ENCODE measurements at regions not wholly inside any gene's neighbourhood (a gene's known extent, or its start where the extent isn't known, plus 50 kb on each side); places are given as distances from the start of the nearest gene placed in this dataset.
"Not testable (repeated sequence)": the region's sequence is repeated elsewhere in the genome, so short reads cannot be mapped to it uniquely, and the experiment has no call there.

GRCh38 chr22:49415151-49415951 lies 412.3 kb downstream of the BRD1 start:
- DNase-seq (ENCODE audit: low read depth in 3 of 3), result no peak

DNA sequence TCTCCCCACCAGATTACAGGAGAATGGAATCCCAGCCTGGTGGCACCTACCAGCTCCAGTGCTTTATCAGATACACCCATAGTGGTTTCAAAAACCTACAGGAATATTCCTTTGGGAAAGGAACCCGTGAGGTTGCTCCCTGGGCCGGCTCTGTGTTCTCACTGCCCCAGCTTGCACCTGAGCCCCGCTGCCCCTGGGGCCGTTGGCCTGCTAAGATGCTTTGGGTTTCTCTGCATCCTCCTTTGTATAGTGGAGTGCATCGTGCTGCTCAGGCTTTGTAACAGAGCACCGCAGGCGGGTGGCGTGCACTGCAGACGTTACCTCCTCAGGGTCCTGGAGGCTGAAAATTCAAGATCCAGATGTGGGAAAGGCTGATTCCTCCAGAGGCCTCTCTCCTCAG lies 414.1 kb downstream of the BRD1 start:
- DNase-seq (ENCODE audit: low read depth in 3 of 3), result no peak

DNA sequence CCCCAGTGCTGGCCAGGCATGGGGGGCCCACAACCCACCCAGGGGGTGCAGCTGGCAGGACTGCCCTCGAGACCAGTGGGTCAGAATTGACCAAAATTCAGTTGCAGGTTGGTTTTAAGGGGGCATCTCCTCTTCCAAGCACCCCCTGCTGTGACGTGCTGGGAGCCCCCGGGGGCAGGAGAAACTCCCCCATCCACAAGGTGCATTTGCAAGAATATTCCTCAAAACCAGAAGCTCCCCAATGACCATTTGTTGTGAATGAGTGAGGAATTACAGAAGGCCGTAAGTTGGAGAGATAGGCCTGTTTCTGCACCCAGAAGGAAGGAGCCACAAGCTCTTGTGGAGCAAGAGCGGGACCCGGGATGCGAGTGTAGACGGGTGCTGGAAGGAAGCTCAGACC lies 414.5 kb downstream of the BRD1 start:
- no peak for DNase-seq (ENCODE audit: low read depth in 3 of 3)

GRCh38 chr22:49412236-49412635 lies 415.4 kb downstream of the BRD1 start:
- DNase-seq (ENCODE audit: low read depth in 3 of 3), result no peak

DNA sequence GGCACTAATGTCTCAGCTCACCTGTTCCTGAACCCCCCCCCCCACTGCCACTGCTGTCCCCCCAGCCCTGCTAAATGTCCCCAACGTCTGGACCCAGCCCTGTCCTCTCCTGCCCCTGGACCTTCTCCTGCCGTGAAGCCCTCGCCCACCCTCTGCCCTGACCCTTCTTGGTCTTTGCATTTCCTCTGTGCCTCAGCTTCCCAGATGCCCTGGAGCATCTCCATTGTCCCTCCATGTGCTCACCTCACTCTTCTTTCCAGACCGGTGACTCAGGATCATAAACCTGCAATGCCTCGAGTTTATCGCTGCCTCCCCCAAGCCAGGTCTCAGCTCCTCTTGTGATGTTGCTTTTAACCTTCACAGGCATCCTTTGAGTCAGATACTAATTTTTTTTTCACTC lies 416.4 kb downstream of the BRD1 start:
- no peak for DNase-seq (ENCODE audit: low read depth in 3 of 3)

GRCh38 chr22:49408102-49408836 lies 419.4 kb downstream of the BRD1 start:
- DNase-seq (ENCODE audit: low read depth in 3 of 3), result no peak

DNA sequence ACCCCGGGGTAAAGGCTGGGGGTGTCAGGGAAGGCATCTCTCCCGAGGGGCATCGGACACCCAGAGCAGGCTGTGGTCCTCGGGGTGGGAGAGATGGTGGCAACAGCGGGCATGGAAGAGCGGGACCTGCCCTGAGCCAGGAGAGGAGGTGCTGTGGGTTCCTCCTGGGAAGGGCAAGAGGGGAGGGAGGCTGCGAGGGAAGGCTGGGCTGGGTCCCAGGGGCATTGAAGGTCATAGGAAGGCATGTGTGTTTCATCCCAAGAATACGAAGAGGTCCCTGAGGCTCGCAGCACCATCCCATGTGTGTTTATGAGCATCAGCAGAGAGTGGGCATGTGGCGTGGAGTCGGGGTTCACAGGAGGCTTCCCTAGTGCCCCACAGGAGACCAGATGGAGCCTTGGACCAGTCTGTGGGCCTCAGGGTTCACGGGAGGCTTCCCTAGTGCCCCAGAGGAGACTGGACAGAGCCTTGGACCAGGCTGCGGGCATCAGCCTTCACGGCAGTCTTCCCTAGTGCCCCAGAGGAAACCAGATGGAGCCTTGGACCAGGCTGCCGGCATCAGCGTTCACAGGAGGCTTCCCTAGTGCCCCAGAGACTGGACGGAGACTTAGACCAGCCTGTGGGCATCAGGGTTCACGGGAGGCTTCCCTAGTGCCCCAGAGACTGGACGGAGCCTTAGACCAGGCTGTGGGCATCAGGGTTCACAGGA lies 420.6 kb downstream of the BRD1 start:
- DNase-seq (ENCODE audit: low read depth in 3 of 3), result no peak

DNA sequence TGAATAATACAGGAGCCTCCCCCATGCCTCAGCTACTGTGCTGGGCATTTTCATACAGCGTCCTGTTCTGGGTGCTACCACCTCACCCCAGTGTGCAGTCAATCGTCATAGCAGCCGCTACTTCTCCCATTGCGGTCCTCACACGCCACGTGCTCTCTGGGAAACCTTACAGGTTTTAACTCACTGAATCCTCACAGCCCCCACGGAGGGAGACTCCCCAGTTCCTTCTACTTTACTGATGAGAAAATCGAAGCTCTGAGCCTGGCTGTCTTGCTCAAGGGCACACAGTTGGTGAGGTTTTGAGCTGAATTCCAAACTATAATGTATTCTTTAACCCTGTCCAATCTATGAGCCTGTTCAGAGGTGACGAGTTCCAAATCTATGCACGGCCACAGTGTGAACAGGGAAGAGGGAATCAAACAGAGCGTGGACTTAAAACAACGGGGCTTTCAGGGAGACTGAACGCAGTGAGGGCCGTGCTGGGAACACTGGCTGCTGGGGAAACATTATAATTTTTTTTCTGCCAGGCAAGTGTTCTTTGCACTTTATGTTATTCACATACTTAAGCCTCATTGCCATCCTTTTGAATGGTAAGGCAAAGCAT lies 421.5 kb downstream of the BRD1 start:
- no peak for DNase-seq (ENCODE audit: low read depth in 3 of 3)

DNA sequence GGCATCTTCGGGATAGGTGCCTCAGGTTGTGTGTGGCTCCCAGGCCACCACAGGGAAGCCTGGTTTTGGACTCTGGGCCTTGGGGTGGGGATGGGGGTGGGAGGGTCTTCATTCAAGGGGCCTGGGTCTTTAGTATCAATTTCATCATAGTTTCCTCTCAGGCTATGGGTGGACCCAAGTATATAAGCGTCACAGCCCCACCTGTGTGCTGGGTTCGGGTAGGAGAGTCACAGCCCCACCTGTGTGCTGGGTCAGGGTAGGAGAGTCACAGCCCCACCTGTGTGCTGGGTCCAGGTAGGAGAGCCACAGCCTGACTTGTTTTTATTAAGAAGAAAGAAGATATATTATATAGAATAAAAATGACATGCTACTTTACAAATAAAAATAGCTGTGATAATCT lies 422.1 kb downstream of the BRD1 start:
- DNase-seq (ENCODE audit: low read depth in 3 of 3), result no peak

- no peak for DNase-seq (ENCODE audit: low read depth in 3 of 3)
These were observed 423.0 kb downstream of the BRD1 start for GRCh38 chr22:49404576-49405241.

DNA sequence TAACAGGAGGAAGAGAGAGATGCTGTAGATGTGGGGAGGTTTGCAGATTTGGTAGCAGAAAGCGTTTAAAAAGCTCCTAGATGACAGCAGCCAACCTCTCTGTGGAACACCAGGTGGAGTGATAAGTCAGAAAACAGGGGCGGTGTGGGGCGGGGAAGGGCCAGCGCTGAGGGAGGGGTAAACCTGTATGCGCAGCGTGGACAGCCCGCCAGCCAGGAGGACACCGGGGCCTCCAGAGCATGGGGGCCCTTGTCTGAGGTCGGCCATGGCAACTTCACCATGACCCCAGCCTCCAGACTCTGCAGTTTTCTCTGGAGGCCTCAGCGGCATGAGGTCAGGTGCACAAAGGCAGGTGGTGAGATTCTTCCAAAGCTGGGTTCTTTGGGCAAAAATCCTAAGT lies 423.7 kb downstream of the BRD1 start:
- no peak for DNase-seq (ENCODE audit: low read depth in 3 of 3)

GRCh38 chr22:49403102-49403501 lies 424.6 kb downstream of the BRD1 start:
- no peak for DNase-seq (ENCODE audit: low read depth in 3 of 3)

- no peak for DNase-seq (ENCODE audit: low read depth in 3 of 3)
These were observed 425.5 kb downstream of the BRD1 start for GRCh38 chr22:49402169-49402568.

- DNase-seq (ENCODE audit: low read depth in 3 of 3), result no peak
These were observed 426.6 kb downstream of the BRD1 start for GRCh38 chr22:49400941-49401598.

DNA sequence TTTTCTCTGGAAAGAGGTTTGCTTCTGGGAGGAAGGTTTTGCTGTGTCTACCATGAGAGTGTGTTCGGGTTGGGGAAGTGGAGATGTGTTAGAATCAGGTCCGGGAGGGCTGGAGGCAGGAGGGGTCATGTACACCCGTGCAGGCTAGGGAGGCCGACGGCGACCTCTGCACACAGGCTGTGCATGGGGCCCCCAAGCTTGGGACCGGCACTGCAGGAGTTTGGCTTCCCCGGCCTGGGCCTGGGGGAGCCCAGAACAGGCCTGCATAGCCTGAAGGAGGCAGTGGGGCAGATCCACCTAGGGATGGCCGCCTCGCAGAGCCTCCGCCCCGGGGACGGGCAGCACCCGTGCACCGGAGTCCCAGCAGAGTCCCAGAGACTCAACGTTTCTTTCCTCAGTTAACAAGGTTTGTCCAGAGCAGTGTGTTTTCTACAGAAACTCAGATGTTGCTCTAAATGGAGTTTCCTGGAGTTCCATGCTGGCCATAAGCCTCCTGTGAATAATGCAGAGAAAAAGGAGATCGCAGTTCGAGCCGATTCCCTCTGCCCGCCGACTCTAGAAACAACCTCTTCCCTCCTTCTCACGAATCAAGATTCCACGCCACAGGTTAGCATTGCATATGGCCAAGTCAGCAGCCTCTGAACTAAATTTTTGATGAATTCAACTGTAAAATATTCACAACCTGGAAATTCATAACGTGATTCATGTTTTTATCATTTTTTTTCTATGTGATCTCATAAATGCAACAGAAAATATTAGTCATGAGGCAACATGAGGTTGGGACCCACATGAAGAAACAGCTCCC lies 427.3 kb downstream of the BRD1 start:
- DNase-seq (ENCODE audit: low read depth in 3 of 3), result no peak

DNA sequence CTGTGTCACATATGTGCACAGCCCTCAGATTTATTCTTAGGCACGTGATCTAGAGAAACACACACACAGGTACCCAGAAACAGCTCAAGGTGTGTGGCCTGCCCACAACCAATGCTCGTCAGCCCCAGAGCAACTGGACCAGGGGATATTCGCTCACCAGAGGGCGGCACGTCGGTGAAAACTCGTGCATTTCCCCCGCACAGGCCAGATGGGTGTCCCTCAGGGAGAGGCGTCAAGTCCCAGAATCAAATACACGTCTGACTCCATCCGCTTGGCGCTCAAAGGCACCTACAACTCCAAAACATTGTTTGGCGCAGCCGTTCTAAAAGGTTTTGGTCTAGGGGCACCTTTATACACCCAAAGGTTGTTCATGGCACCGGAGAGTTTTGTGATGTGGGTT lies 429.0 kb downstream of the BRD1 start:
- no peak for DNase-seq (ENCODE audit: low read depth in 3 of 3)

DNA sequence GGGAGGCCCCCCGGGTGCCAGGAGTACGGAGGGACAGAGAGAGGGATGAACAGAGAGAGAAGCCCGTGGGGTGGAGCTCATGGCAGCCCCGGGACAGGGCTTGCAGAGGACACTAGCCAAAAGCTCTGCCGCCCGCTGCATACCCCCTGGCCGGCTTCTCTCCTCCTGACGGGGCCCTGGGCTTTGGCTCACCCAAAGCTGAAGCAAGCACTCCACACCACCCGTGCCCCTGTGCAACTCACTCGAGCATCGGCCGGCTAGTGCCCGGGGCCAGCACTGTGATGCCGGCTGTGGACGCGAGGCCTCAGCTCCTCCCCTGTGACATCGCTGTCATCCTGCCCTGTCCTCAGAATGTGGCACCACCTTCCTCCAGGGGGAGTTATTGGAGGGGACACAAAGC lies 429.6 kb downstream of the BRD1 start:
- no peak for DNase-seq (ENCODE audit: low read depth in 3 of 3)

DNA sequence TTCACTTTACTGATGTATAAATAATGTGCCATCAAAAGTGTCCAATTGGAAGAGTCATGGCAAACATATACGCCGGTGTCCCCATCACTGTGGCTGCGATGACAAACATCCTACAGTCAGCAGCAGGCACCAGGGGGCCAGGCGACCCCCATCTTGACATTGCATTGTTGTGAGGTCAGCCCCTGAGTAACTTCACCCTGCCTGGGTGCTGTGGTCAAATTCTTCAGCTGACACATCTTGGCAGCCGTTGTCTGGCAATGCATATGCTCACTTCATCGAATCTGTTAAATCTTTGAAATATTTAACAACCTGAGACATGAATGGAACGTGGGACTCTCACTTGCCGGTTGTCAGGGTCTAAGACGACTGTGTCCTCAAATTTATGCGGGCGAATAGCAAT lies 430.9 kb downstream of the BRD1 start:
- no peak for DNase-seq (ENCODE audit: low read depth in 3 of 3)

DNA sequence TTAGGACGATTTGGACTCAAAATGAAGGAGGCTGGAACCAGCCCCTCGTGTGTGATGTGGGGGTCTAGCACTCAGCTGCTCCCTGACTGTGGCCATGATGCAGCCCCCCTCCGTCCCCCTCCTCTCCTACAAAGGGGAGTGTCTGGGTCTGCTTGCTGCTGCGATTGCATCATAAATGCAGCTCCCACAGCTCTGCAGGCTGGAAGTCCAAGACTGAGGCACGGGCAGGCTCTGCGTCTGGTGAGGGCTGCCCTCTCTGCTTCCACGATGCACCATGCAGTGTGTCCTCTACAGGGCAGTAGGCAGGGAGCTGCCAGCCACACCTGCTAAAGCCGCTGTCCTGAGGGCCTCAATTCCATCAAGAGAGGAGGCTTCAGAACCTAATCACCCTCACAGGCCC lies 432.1 kb downstream of the BRD1 start:
- DNase-seq (ENCODE audit: low read depth in 3 of 3), result no peak

GRCh38 chr22:49395062-49395461 lies 432.6 kb downstream of the BRD1 start:
- DNase-seq (ENCODE audit: low read depth in 3 of 3), result not testable (repeated sequence)

Data from stimulated activated CD4-positive, alpha-beta T cell treated with anti-CD3 and anti-CD28 coated beads, TNF-alpha, amount 100 ng/mL, for 48 hours (primary cell).